NCI-H1105 treated with DMSO at 0.1 percent for 48 hours (cell line): ENCODE measurements at regions not wholly inside any gene's neighbourhood (a gene's known extent, or its start where the extent isn't known, plus 50 kb on each side); places are given as distances from the start of the nearest gene placed in this dataset.

Experiments
- DNase-seq: peaks from one replicate; lab custom pipeline; 2025; lab: John Stamatoyannopoulos, UW

DNA sequence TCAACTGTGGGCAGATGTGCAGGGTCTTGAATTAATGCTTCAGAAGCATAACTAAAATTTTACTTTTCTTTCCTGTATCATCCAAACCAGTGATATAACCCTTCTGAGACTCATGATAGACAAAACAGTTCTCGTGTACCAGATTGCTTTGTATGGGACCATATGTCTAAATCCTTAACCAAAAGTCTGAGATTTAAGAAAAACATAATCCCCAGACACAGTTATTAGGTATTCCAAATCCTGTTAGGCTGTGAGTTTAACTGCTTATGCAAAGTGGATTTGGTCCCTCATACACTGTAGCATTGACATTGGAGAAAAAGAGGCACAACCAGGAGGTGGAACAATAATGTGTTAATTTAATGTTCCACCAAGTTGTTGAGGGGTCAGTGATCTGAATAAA is 235.0 kb downstream of the PMAIP1 start:
- no peak for DNase-seq

DNA sequence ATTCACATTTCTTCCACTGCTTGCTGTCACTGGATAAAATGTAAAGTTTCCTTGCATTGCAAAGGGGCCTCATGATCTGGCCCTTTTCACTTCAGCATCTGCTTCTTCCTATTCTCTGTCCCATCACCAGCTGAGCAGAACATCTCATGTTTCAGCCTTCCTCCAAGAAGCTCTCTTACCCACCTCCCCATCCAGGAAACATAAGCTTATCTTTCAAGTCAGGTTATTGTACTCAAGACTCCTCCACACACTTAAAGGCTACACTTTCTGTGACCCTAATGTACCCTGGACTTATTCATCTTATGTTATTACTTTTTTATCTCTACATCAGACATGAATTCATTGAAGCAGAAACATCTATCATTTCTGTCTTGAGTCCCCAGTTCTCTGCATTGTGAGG is 230.5 kb downstream of the PMAIP1 start:
- DNase-seq: no peak

DNA sequence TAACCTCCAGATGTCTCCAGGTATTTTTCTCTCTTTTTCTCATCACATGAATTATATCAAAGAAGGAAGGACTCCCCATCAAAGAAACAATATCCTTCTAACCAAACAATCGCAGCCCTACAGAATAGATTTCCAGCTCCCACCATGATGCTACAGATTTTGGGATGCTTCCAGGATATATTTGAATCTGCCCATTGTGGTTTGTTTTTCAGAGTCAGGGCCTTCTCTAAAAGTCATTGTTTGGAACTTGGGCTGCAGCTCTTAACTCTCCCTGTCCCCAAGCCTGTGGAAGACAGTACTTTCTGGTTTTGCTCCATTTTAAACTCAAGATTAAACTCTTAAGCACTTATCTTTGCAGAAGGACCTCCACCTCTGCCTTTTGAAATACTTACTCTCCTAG is 223.2 kb downstream of the PMAIP1 start:
- no peak for DNase-seq

DNA sequence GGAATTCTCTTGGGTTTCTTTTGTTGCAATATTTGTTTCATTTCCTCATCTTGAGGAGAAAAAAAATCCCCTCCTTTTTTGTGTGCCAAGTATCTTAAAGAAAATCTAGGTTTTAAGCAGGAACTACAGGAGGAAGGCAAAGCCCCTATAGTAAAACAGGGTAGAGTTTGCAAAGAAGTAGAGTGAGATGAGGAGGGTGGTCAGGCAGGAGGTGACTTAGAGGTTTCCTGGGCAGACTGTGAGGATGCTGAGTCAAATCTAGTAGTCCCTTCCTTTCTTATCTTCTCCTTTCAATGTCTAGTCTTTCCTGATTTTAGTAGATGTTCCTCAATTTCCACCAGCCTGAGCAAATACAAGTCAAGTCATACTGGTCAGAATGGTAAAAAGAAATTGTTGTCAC is 222.5 kb downstream of the PMAIP1 start:
- DNase-seq: no peak

- no peak for DNase-seq
These were observed 220.5 kb downstream of the PMAIP1 start for GRCh38 chr18:60120231-60120750.

GRCh38 chr18:60117321-60117720 is 217.5 kb downstream of the PMAIP1 start:
- no peak for DNase-seq

- DNase-seq: no peak
These were observed 213.6 kb downstream of the PMAIP1 start for GRCh38 chr18:60113396-60113795.

DNA sequence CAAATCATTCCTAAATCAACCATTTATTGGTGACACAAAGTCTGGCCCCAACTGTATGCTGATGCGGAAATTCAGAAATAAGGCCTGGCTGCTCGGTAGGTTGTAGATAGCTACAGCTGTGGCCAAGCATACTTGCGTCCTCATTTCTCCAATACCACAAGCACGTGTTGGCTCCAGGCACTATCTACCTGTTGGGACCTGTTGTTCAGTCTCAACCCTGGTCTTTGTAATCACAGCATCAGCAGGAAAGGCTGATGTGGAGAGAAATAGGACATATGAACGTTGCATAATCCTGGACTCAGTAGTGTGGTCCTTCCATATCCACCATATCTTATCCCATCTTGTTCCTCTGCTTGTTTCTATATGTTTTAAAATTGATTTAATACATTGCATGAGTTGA is 212.6 kb downstream of the PMAIP1 start:
- DNase-seq: no peak

- DNase-seq: no peak
These were observed 211.7 kb downstream of the PMAIP1 start for GRCh38 chr18:60111525-60111924.

- DNase-seq: no peak
These were observed 211.0 kb downstream of the PMAIP1 start for GRCh38 chr18:60110836-60111235.

- DNase-seq: no peak
These were observed 201.0 kb downstream of the PMAIP1 start for GRCh38 chr18:60100778-60101177.

DNA sequence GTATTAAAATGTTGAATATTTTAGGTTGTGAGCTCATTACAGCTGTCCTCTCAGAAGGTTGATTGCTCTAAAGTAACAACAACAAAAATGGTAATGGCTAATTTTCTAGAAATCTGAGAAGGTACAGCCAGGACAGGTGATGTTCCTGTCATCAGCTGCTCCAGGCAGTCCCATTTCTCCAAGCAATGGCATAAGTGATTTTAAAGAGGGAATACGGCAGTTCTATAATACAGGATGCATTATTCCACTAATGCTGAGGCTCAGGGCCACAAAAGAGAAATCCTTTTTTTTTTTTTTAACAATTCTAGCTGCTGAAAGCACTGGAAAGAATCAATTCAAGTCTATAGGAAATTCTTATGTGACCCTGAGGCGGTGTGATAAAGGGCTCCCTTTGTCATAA is 199.9 kb downstream of the PMAIP1 start:
- DNase-seq: peak; percentile 74

- DNase-seq: no peak
These were observed 196.6 kb downstream of the PMAIP1 start for GRCh38 chr18:60096428-60096827.

DNA sequence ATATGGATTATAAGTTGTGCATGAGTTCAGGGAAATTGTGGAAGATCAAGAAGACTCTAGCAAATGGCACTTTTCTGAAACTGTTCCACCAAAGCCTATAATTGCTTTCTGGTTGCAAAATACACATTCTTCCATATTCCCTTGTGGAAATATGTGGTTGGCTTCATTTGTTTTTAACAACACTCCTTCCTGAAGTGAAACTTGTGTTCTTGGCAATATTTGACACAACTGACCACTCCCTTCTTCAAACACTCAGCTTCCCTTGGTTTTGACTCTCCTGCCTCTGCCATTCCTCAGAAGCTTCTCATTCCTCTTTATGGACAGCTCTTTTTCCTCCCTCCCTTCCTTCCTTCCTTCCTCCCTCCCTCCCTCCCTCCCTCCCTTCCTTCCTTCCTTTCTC is 192.3 kb downstream of the PMAIP1 start:
- no peak for DNase-seq

GRCh38 chr18:60090170-60090569 is 190.4 kb downstream of the PMAIP1 start:
- DNase-seq: no peak

GRCh38 chr18:60082790-60083189 is 183.0 kb downstream of the PMAIP1 start:
- DNase-seq: no peak

GRCh38 chr18:60082282-60082681 is 182.5 kb downstream of the PMAIP1 start:
- no peak for DNase-seq

DNA sequence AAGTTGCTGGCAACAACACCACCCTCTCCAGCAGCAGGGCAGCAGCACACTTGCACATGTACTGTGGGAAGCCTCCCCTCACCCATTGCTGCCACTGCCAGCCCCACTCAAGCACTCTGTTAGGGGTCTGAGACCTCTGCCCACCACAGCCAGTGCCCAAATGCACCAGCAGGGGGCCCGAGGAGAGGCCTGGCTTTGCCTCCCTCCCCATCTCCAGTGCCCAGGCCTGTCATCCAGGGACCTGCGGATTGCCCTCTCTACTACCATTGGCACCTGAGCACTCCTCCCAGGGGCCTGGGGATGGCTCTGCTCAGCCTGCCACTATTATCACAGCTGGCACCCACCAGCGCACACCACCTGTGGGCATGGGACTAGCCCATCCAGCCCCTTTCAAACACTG is 175.7 kb downstream of the PMAIP1 start:
- no peak for DNase-seq

GRCh38 chr18:60070631-60071030 is 170.8 kb downstream of the PMAIP1 start:
- no peak for DNase-seq

- DNase-seq: no peak
These were observed 169.3 kb downstream of the PMAIP1 start for GRCh38 chr18:60069145-60069544.

DNA sequence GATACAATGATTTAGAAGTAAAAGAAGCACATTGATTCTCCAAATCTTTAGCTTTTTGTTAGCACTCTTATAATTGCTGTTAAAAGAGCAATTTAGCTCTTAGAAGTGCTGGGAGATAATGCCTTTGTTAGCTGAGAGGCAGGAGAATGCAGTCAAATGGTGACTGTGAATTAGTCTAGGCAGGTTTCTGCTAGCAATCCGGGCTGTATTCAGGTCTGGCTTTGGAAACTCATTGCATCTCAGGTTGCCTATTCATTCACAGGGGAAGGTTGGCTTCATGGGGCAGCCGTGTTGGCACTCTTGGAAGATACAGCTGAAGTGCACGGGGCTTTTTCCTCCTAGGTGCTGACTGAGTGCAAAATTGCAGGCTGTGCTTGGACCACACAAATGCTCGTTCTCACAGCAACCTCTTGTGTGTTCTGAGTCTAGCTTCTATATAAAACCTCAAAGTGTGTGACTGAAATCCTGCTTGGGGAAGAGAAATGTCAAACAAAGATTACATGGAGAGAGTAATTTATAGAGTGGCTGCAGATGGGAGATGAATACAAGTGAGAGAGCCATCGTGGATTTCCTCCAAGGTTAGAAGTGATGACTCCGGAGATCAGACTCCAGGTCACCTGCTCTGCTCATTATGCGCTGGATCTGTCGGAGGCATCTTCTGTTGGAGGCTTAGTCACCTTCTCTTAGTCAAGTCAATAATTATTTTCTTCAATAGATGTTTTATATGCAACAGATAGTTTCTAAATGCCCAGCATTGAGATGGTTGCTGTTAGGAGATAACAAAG is 167.8 kb downstream of the PMAIP1 start:
- DNase-seq: peak; percentile 90

GRCh38 chr18:60066219-60066975 is 166.6 kb downstream of the PMAIP1 start:
- DNase-seq: no peak

DNA sequence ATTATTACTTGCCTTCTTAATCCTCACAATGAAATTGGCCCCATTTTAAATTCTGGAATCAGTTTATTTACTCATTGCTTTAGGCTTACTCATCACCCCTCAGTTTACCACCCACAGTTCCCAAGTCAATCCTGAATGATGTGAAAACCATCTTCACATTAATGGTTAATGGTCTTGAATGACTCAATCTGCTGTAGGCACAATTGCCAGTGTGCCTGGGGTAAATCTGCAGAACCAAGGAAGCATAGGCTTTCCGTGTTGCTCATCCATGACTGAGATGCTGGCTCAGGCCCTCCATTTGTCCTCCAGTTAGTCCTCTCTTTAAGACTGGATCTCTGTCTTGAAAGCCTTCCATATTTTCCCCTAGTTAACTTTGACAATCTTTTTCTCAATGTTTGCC is 164.5 kb downstream of the PMAIP1 start:
- DNase-seq: no peak
